GM18858 (cell line): ENCODE measurements at regions not wholly inside any gene's neighbourhood (a gene's known extent, or its start where the extent isn't known, plus 50 kb on each side); places are given as distances from the start of the nearest gene placed in this dataset.
"Not testable (repeated sequence)": the region's sequence is repeated elsewhere in the genome, so short reads cannot be mapped to it uniquely, and the experiment has no call there.

Experiments used
- ATAC-seq: cut with Tn5 transposase; IDR thresholded peaks from one replicate; pipeline ENCODE4 v1.9.1; 2021; ENCODE audit not compliant: unreplicated experiment

GRCh38 chr5:124203303-124203702 is 543.1 kb downstream of the ZNF608 start:
- ATAC-seq, result no peak

DNA sequence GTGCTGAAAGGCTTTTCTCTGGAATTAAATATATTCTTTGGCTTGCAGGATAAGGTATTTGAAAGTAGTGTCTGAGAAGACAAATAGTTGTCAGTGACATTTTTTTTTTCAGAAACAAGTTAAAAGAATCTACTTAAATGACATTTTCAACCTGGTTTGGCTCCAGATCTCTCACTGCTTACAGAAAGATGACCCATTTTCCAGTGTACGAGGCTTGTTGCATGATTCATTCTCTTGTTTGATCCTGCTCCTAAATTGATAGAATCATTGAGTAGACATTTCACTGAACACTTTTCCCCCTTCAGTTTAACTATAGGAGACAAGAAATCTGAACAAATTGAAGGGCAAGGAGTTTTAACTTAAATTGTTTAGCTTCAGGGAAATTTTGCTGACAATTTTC is 546.1 kb downstream of the ZNF608 start:
- no peak for ATAC-seq

DNA sequence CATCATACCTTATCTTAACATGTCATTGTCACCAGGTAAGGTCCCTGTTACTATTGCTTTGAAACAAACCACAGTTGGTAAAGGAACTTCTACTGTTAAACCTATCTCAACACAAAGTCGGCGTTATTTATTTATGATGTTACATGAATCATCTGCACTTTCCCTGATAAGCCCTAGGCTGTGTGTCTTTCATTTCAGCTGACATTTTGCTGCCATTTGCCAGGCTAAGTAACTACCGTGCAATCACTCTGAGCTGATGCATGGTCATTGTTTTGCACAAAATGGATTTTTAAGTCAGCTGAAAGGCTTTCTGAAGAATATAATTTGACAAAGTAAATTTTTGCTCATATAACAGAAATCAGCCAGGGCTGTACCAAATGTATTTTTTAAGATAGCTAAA is 546.5 kb downstream of the ZNF608 start:
- ATAC-seq, result no peak

GRCh38 chr5:124195411-124195810 is 551.0 kb downstream of the ZNF608 start:
- ATAC-seq, result no peak

DNA sequence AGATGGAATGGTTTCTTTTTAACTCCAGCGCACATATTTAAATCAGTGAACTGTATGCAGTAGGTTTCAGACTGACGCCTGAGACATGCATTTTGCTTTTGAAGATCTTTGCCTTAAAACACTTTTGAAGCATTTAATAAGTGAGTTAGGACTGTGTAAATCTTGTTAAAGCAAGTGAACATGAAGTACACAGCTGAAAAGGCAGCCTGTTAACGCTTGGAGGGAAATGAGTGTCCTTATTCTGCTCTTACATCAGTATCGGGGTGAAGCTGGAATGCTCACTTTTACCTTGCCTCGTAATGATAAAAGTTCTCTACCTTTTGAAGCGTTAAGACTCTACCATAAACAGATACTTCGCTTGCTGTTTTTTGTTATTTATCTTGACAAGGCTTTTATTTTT is 552.2 kb downstream of the ZNF608 start:
- ATAC-seq, result no peak

DNA sequence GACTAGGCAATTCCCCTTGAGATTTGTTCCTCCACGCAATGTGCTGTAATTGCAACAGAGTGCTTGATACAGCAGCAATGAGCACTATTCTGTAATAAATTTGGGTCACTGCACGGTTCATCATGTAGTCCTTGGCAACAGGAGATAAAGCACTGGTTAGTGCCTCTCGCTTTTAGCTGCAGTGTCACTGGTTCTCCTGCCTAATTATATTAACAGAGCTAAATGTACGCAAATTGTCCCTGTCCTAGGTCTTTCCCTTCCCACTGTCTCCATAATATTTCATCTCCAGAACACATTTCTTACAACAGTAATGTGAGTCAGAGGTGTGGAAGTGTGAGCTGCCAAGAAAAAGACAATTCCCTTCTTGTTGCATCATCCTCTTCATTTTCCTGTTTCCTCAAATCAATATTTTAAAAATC is 553.1 kb downstream of the ZNF608 start:
- ATAC-seq, result no peak

DNA sequence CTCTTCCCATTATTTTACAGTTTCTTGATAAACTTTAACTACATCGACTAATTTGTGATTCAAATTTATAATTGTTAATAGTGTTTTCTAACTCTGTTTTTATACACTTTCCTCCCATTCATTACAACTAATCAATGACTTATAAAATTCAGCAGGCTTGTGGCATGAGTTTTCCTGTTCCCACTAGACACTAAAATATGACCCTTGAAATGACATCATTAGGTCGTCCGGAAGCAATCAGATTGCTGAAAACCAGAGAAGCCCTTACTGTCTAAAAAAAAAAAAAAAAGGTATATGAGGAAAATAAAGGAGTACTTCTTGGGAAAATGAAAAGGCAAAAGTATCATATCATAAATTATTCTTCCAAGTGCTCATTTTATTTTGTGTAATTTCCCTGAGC is 553.7 kb downstream of the ZNF608 start:
- ATAC-seq, result no peak

DNA sequence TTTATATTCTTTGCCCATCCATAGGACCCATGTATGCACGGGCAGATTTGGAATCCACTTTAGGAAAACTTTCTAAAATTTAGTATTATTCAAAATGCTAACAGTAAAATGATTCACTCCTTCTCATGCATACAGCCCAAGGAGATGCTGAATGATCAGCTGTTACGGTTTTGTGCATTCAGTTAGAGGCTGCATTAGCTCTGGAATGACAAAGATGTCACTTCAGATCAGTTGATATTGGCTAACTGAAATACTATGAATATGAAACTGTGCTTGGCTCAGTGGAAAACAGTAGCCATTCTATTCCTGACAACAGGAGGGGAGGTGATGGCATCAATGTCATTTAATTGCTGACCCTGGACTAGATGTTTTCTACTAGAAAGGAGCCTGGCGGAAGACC is 560.7 kb downstream of the ZNF608 start:
- no peak for ATAC-seq

DNA sequence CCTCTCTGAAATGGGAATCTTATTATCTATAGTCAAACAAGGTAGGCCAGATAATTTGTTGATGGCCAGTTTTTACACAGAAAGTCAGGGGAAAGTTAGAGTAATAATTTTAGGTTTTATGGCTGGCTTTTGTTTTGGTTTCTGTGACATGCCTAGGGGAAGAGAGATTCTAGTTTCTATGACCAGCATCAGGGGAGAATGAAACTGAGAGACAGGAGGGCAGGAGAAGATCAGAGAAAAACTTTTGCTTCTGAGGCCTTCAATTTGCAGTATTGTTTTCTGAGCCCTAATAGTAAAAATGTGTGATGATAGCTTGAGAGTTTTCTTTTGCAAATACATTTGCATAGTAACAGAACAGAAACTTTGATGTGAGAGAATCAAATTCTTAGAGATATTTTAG is 564.3 kb downstream of the ZNF608 start:
- peak; percentile 77 for ATAC-seq

GRCh38 chr5:124180875-124181461 is 565.5 kb downstream of the ZNF608 start:
- ATAC-seq, result no peak

DNA sequence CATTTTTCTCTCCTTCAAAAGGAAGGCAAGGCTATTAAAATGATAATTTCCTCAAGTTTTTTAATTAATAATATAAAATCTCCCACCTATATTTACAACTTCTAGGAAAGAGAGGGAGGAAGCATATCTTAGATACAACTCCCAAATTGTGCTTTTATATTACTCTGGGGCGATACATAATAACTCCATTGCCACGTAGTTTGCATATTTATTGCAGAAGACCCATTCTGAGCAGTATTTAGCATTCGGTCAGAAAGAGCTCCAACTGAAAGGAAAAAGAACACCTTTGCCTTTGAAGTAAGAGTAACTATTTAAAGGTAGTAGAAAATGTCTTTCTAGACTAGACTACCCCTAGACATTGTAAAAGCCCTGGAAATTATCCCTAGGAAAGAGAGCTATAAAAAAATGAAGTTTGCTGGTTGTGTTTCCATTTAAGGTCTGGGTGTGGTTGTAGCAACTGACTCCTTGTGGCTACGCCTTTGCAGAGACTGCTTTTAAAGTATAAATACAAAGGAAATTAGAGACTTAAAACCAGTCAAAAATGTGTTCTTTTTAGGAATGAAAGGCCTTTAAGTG is 566.1 kb downstream of the ZNF608 start:
- no peak for ATAC-seq

GRCh38 chr5:124179819-124180218 is 566.6 kb downstream of the ZNF608 start:
- no peak for ATAC-seq

DNA sequence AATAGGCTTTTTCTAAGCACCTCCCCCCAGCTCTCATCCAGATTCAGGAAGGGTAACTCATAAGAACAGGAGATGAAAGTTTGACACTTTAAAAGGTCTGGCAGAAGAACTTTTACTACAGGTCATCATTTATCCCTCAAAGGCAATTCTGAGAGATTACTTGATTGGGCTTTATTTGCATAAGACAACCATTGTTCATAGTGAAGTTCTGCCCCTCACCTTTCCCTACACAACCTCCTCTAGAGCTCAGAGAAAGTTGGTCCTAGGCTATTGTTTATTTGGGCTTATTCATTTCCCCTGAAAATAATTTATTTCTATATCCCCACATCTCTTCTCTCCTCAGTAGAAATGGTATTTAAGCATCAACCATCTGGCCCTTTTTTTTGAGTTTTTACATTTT is 568.4 kb downstream of the ZNF608 start:
- ATAC-seq, result no peak

GRCh38 chr5:124176692-124177091 is 569.7 kb downstream of the ZNF608 start:
- no peak for ATAC-seq

DNA sequence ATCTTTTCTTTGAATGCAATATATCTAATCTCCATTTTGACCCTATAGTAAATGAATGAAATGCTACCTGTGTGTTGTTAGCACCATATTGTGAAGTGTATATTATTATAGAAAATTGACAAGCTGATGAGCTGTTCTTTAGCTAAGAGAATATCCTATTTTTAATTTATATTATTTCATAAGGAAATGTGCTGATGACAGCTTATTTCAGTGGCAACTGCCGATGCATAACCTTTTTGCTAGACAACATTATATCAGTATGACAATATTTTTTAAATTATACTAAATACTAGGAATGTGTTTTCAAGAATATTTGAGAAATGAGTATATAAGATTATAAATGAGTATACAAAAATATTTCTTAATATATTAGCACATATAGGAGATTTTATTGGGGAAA is 573.1 kb downstream of the ZNF608 start:
- ATAC-seq, result no peak

DNA sequence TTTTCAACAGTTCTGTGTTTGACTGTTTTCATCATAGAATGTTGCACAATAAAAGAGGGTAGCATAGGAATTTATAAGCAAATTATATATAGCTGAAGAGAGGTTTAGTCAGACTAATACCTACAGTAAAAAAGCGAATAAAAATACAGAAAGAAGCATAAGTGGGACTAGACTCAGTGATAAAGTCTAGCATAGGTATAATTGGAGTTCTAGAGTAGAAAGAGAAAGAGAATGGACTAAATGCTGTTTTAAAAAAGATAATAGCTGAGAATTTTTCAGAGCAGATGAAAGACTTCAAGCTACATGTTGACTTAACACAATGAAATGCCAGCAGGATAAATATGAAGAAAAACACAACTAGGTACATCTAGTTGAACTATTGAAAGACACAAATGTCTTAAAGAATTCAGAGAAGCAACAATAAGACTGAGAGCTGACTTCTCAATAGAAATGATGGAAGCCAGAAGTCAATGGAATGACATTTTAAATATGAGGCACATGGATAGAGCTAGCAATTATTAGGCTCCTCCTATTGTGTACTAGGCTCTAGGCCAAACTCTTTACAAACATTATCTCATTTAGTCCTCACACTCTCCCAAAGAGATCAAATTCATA is 573.9 kb downstream of the ZNF608 start:
- no peak for ATAC-seq

- not testable (repeated sequence) for ATAC-seq
Observed at GRCh38 chr5:124168093-124168492, 578.3 kb downstream of the ZNF608 start.

- ATAC-seq, result peak; percentile 41
Observed at GRCh38 chr5:124162767-124163532, 583.5 kb downstream of the ZNF608 start.

- no peak for ATAC-seq
Observed at GRCh38 chr5:124161266-124161665, 585.2 kb downstream of the ZNF608 start.

- ATAC-seq, result no peak
Observed at GRCh38 chr5:124160265-124160664, 586.2 kb downstream of the ZNF608 start.

DNA sequence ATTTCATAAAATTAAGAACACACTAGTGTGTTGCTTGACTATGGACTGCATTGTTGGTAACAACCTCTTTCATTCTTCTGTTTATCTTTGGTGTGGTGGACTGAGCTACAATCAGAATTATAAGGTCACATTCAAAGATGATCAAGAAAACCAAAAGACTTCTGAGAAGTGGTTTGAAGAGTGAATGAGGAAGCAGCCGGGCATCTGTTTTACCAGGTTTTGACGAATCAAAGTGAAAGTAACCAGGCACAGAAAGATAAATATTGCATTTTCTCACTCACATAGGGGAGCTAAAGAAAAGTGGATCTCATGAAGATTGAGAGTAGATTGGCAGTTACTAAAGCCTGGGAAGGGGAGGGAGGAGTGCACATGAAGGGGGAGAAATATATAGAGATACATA is 589.1 kb downstream of the ZNF608 start:
- ATAC-seq, result peak; percentile 75

- ATAC-seq, result no peak
Observed at GRCh38 chr5:124156415-124156996, 589.9 kb downstream of the ZNF608 start.
